ENCODE measurements at regions not wholly inside any gene's neighbourhood (a gene's known extent, or its start where the extent isn't known, plus 50 kb on each side); places are given as distances from the start of the nearest gene placed in this dataset.

- TF ChIP-seq POLR2AphosphoS5 (IDR thresholded peaks at IDR 0.05; ENCODE audit: borderline replicate concordance, low read depth, low read length) (no peak), EZH2 (IDR thresholded peaks at IDR 0.05) (no peak)
These were observed 1199.7 kb upstream of the TENM3 start for GRCh38 chr4:181043486-181043885.
